IMR-90 (cell line): ENCODE measurements at regions not wholly inside any gene's neighbourhood (a gene's known extent, or its start where the extent isn't known, plus 50 kb on each side); places are given as distances from the start of the nearest gene placed in this dataset.

Experiments
- ATAC-seq: fragments of 200-7000 bp; cut with Tn5 transposase; 2 replicates; pipeline ENCODE4 v1.9.1; 2020; ENCODE audit warnings: low read depth, mild to moderate bottlenecking, moderate library complexity
- BruUV-seq: library from RNA; stranded (reverse); fragments of 400-500 nt; replicated peaks from 2 replicates; lab custom pipeline; 2021; lab: Mats Ljungman, UMichigan
- CTCF ChIA-PET: fragments of 300-600 bp; formaldehyde crosslinking; extraction: SDS; loops from one replicate; lab custom pipeline; 2021; ENCODE audit warnings: antibody characterized with exemption; lab: Yijun Ruan, JAX
- POLR2A ChIA-PET: fragments of 300-600 bp; sonication (Branson Sonifier 250); formaldehyde crosslinking; loops from one replicate; lab custom pipeline; 2022; ENCODE audit warnings: antibody characterized with exemption; ENCODE audit not compliant: unreplicated experiment; lab: Charles Lee
- DNase-seq: peaks from one replicate; pipeline ENCODE4 v3.0.0; 2013
- H2AFZ ChIP-seq: replicated peaks from 2 replicates; pipeline ENCODE3; 2013; ENCODE audit warnings: low read length, mild to moderate bottlenecking; ENCODE audit not compliant: poor library complexity
- H2AK5ac ChIP-seq: 2 replicates; pipeline ENCODE4 v1.6.1; 2013; ENCODE audit warnings: low read depth, low read length, inconsistent platforms
- H2AK9ac ChIP-seq: replicated peaks from 2 replicates; pipeline ENCODE3; 2013; ENCODE audit warnings: mild to moderate bottlenecking, low read depth, low read length, moderate library complexity; ENCODE audit not compliant: poor library complexity
- H2BK120ac ChIP-seq: 2 replicates; pipeline ENCODE4 v1.6.1; 2013; ENCODE audit warnings: low read depth, low read length, inconsistent platforms
- H2BK15ac ChIP-seq: 3 replicates; pipeline ENCODE4 v1.6.1; 2013; ENCODE audit warnings: low read depth, low read length, inconsistent platforms
- H2BK20ac ChIP-seq: 2 replicates; pipeline ENCODE4 v1.6.1; 2013; ENCODE audit warnings: low read depth, mild to moderate bottlenecking, inconsistent platforms, low read length, moderate library complexity
- H2BK5ac ChIP-seq: 2 replicates; pipeline ENCODE4 v1.6.1; 2013; ENCODE audit warnings: mild to moderate bottlenecking, low read depth, low read length, inconsistent platforms; ENCODE audit not compliant: poor library complexity, severe bottlenecking
- H3K14ac ChIP-seq: replicated peaks from 2 replicates; pipeline ENCODE4 v1.6.1; 2013; ENCODE audit warnings: low read depth, low read length, inconsistent platforms
- H3K18ac ChIP-seq: 2 replicates; pipeline ENCODE4 v1.6.1; 2013; ENCODE audit warnings: low read depth, low read length, control low read depth
- H3K23ac ChIP-seq: 2 replicates; pipeline ENCODE4 v1.6.1; 2013; ENCODE audit warnings: low read depth, low read length, inconsistent platforms
- H3K27ac ChIP-seq: 2 replicates; pipeline ENCODE4 v1.5.1; 2013; ENCODE audit warnings: mild to moderate bottlenecking, control low read depth, low read length; ENCODE audit not compliant: insufficient read depth
- H3K27me3 ChIP-seq: 2 replicates; pipeline ENCODE4 v1.6.1; 2013; ENCODE audit warnings: low read length; ENCODE audit not compliant: control insufficient read depth, insufficient read depth
- H3K36me3 ChIP-seq: 2 replicates; pipeline ENCODE4 v1.6.1; 2013; ENCODE audit warnings: low read length, mixed read lengths; ENCODE audit not compliant: control insufficient read depth, insufficient read depth
- H3K4ac ChIP-seq: 2 replicates; pipeline ENCODE4 v1.6.1; 2013; ENCODE audit warnings: low read depth, low read length, inconsistent platforms
- H3K4me1 ChIP-seq: 2 replicates; pipeline ENCODE4 v1.6.1; 2013; ENCODE audit warnings: low read length, mixed read lengths; ENCODE audit not compliant: control insufficient read depth, insufficient read depth
- H3K4me2 ChIP-seq: 2 replicates; pipeline ENCODE4 v1.6.1; 2013; ENCODE audit warnings: low read depth, mild to moderate bottlenecking, control low read depth, low read length, moderate library complexity
- H3K4me3 ChIP-seq: 2 replicates; pipeline ENCODE4 v1.5.1; 2013; ENCODE audit warnings: low read depth, mild to moderate bottlenecking, control low read depth, low read length, moderate library complexity; ENCODE audit not compliant: insufficient read depth
- H3K56ac ChIP-seq: 2 replicates; pipeline ENCODE4 v1.6.1; 2013; ENCODE audit warnings: low read length, inconsistent platforms; ENCODE audit not compliant: insufficient read depth; ENCODE audit errors: extremely low read depth
- H3K79me1 ChIP-seq, 2 experiments: 2 replicates each; pipeline ENCODE4 v1.6.1; 2013; ENCODE audit warnings: low read length in 2 of 2, inconsistent platforms in 1 of 2, low read depth in 1 of 2
- H3K9ac ChIP-seq: 2 replicates; pipeline ENCODE4 v1.6.1; 2013; ENCODE audit warnings: low read depth, low read length, control low read depth
- H3K9me1 ChIP-seq: 2 replicates; pipeline ENCODE4 v1.6.1; 2013; ENCODE audit warnings: low read length, inconsistent platforms; ENCODE audit not compliant: insufficient read depth
- H3K9me3 ChIP-seq: 2 replicates; pipeline ENCODE4 v1.6.1; 2013; ENCODE audit warnings: low read length; ENCODE audit not compliant: control insufficient read depth, insufficient read depth
- H4K20me1 ChIP-seq: 2 replicates; pipeline ENCODE4 v1.6.1; 2013; ENCODE audit warnings: low read length, inconsistent platforms; ENCODE audit not compliant: insufficient read depth
- H4K5ac ChIP-seq: 2 replicates; pipeline ENCODE4 v1.6.1; 2013; ENCODE audit warnings: mild to moderate bottlenecking, low read depth, low read length, control low read depth
- H4K8ac ChIP-seq, 2 experiments: 2 replicates each; pipeline ENCODE4 v1.6.1; 2013; ENCODE audit warnings: low read depth in 2 of 2, low read length in 2 of 2, control low read depth in 1 of 2, inconsistent platforms in 1 of 2
- H4K91ac ChIP-seq: 2 replicates; pipeline ENCODE4 v1.6.1; 2013; ENCODE audit warnings: low read depth, low read length, inconsistent platforms; ENCODE audit not compliant: insufficient read depth
- BHLHE40 ChIP-seq: fragments of 150-350 bp; IDR thresholded peaks from 2 replicates; pipeline ENCODE4 v1.6.1; 2016; ENCODE audit warnings: mild to moderate bottlenecking, low read depth, low read length
- CHD1 ChIP-seq: IDR thresholded peaks from 2 replicates; pipeline ENCODE4 v1.6.1; 2012; ENCODE audit warnings: low read depth, low read length, improper control_type of control experiment
- FOS ChIP-seq: fragments of 150-350 bp; IDR thresholded peaks from 2 replicates; pipeline ENCODE4 v1.6.1; 2016; ENCODE audit warnings: low read depth, low read length
- MAFK ChIP-seq: IDR thresholded peaks from 2 replicates; pipeline ENCODE4 v1.6.1; 2012; ENCODE audit warnings: low read depth, low read length, improper control_type of control experiment
- MAZ ChIP-seq: IDR thresholded peaks from 2 replicates; pipeline ENCODE4 v1.6.1; 2012; ENCODE audit warnings: low read depth, mild to moderate bottlenecking, low read length, improper control_type of control experiment, moderate library complexity, borderline replicate concordance
- MXI1 ChIP-seq: IDR thresholded peaks from 2 replicates; pipeline ENCODE4 v1.6.1; 2012; ENCODE audit warnings: low read depth, mild to moderate bottlenecking, low read length, moderate library complexity, borderline replicate concordance
- NFE2L2 ChIP-seq: fragments of 150-350 bp; IDR thresholded peaks from 2 replicates; pipeline ENCODE4 v1.6.1; 2016; ENCODE audit warnings: low read depth, mild to moderate bottlenecking, low read length
- RAD21 ChIP-seq: IDR thresholded peaks from 2 replicates; pipeline ENCODE4 v1.6.1; 2012; ENCODE audit warnings: low read length, improper control_type of control experiment
- RCOR1 ChIP-seq: IDR thresholded peaks from 2 replicates; pipeline ENCODE4 v1.6.1; 2012; ENCODE audit warnings: mild to moderate bottlenecking, low read length, improper control_type of control experiment; ENCODE audit not compliant: insufficient replicate concordance
- RFX5 ChIP-seq: IDR thresholded peaks from 2 replicates; pipeline ENCODE4 v1.8.0; 2012; ENCODE audit warnings: low read depth, mild to moderate bottlenecking, low read length, moderate library complexity
- SMC3 ChIP-seq: fragments of 150-350 bp; IDR thresholded peaks from 2 replicates; pipeline ENCODE4 v1.6.1; 2016; ENCODE audit warnings: low read depth, mild to moderate bottlenecking, antibody characterized with exemption, low read length, moderate library complexity
- dilution Hi-C: fragments of 300-500 bp; cut with HindIII; formaldehyde crosslinking; loops from one replicate; pipeline ENCODE4 v1.14.3; 2018; ENCODE audit warnings: low sequenced_read_pairs; ENCODE audit not compliant: unreplicated experiment
- in situ Hi-C: fragments of 300-500 bp; cut with MboI; formaldehyde crosslinking; loops from 3 replicates; pipeline ENCODE4 v1.14.3; 2019; ENCODE audit warnings: low sequenced_read_pairs, inconsistent platforms, mixed read lengths
- intact Hi-C: fragments of 100-400 bp; cut with micrococcal nuclease; formaldehyde crosslinking; loops from 2 replicates; pipeline ENCODE4 v1.10.0; 2022
- TF ChIP-seq, protein P1 (sequence below): fragments of 150-350 bp; IDR thresholded peaks from 2 replicates; pipeline ENCODE4 v1.6.1; 2016; ENCODE audit warnings: low read depth, mild to moderate bottlenecking, low read length, moderate library complexity, borderline replicate concordance
- TF ChIP-seq, protein P2 (sequence below): conservative IDR thresholded peaks from 2 replicates; pipeline ENCODE4 v1.5.1; 2012; ENCODE audit warnings: mild to moderate bottlenecking, low read depth, low read length, improper control_type of control experiment

DNA sequence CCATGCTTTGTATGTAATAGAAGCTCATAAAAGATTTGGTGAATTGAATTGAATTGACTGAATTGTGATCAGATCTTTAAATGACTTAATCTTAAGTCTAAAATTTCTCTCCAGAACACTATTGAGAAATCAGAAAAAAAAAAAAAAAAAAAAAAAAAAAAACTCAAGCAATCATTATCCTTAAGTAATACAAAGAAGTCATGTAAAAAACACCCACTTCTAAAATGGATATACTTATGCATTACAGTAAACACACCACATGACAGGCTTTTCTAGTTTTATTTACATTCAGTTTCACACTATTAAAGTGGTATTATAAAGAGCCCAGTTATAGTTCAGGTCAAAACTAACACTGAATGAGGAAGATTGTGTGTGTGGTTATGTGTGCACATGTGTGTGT lies 84.9 kb upstream of the GLS start:
- POLR2A ChIA-PET = no interaction called here

More for the DNA sequence above, 84.9 kb upstream of the GLS start:
- H3K79me1 ChIP-seq = no peaks in the 10 kb centered on the region
- no peak overlapping the region for H2BK5ac ChIP-seq
- H2BK15ac ChIP-seq = no peak overlapping the region
- H3K18ac ChIP-seq = no peak overlapping the region
- no peak for TF ChIP-seq CHD1
- TF ChIP-seq, protein P1, sequence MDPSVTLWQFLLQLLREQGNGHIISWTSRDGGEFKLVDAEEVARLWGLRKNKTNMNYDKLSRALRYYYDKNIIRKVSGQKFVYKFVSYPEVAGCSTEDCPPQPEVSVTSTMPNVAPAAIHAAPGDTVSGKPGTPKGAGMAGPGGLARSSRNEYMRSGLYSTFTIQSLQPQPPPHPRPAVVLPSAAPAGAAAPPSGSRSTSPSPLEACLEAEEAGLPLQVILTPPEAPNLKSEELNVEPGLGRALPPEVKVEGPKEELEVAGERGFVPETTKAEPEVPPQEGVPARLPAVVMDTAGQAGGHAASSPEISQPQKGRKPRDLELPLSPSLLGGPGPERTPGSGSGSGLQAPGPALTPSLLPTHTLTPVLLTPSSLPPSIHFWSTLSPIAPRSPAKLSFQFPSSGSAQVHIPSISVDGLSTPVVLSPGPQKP = no peak
- TF ChIP-seq MAFK = no peak
- no peak for TF ChIP-seq BHLHE40
- TF ChIP-seq RFX5 = no peak
- no peak for TF ChIP-seq MXI1
- TF ChIP-seq RAD21 = no peak
- no peak for TF ChIP-seq NFE2L2
- TF ChIP-seq MAZ = no peak
- TF ChIP-seq, protein P2, sequence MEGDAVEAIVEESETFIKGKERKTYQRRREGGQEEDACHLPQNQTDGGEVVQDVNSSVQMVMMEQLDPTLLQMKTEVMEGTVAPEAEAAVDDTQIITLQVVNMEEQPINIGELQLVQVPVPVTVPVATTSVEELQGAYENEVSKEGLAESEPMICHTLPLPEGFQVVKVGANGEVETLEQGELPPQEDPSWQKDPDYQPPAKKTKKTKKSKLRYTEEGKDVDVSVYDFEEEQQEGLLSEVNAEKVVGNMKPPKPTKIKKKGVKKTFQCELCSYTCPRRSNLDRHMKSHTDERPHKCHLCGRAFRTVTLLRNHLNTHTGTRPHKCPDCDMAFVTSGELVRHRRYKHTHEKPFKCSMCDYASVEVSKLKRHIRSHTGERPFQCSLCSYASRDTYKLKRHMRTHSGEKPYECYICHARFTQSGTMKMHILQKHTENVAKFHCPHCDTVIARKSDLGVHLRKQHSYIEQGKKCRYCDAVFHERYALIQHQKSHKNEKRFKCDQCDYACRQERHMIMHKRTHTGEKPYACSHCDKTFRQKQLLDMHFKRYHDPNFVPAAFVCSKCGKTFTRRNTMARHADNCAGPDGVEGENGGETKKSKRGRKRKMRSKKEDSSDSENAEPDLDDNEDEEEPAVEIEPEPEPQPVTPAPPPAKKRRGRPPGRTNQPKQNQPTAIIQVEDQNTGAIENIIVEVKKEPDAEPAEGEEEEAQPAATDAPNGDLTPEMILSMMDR = no peak
- no peak for TF ChIP-seq SMC3
- TF ChIP-seq RCOR1 = no peak
- no peak for TF ChIP-seq FOS
- no peak overlapping the region for H3K56ac ChIP-seq
- no peaks in the 10 kb centered on the region for H3K36me3 ChIP-seq
- H2AK5ac ChIP-seq = no peak overlapping the region
- no peak overlapping the region for H4K8ac ChIP-seq
- H4K91ac ChIP-seq = no peak overlapping the region
- no peak overlapping the region for H3K4me3 ChIP-seq
- dilution Hi-C loops = no loop called here
- no peak overlapping the region for H3K4ac ChIP-seq
- H2BK20ac ChIP-seq = no peak overlapping the region
- no peak overlapping the region for H2AFZ ChIP-seq
- H4K20me1 ChIP-seq = no peaks in the 10 kb centered on the region
- intact Hi-C loops = no loop called here
- no peak overlapping the region for H2BK120ac ChIP-seq
- H3K9me1 ChIP-seq = peaks cover 6% of the 10 kb centered on the region; the same call in 1 of the 2 replicates
- H3K27ac ChIP-seq = no peak overlapping the region
- H3K9ac ChIP-seq = no peak overlapping the region
- DNase-seq (no peak), ATAC-seq (no peak)
- no peak overlapping the region for H2AK9ac ChIP-seq
- no TSS peak for BruUV-seq
- no peak overlapping the region for H4K5ac ChIP-seq
- H3K27me3 ChIP-seq = no peaks in the 10 kb centered on the region
- H3K14ac ChIP-seq = no peak overlapping the region
- H3K9me3 ChIP-seq = no peaks in the 10 kb centered on the region
- no peak overlapping the region for H3K23ac ChIP-seq
- in situ Hi-C loops = loop anchor here (25.0 kb wide), 1 partner anchor 342 kb away; no protein-coding TSS in a partner anchor
- CTCF ChIA-PET = no interaction called here
- peaks cover 6% of the 10 kb centered on the region for H3K4me1 ChIP-seq
- no peak overlapping the region for H3K4me2 ChIP-seq
